GM19452 (cell line): ENCODE measurements at regions not wholly inside any gene's neighbourhood (a gene's known extent, or its start where the extent isn't known, plus 50 kb on each side); places are given as distances from the start of the nearest gene placed in this dataset.
A peak's percentile ranks its signal among the peaks of the same experiment; 100 is the strongest.

Source experiments
- ATAC-seq: cut with Tn5 transposase; IDR thresholded peaks from one replicate; pipeline ENCODE4 v1.9.1; 2021; ENCODE audit not compliant: unreplicated experiment

GRCh38 chr5:118692811-118693342 lies 295.5 kb downstream of the DTWD2 start:
- no peak for ATAC-seq

GRCh38 chr5:118687661-118688621 lies 300.4 kb downstream of the DTWD2 start:
- peak; percentile 66 for ATAC-seq

GRCh38 chr5:118687100-118687499 lies 301.2 kb downstream of the DTWD2 start:
- no peak for ATAC-seq

GRCh38 chr5:118681655-118682054 lies 306.7 kb downstream of the DTWD2 start:
- ATAC-seq, result no peak

- no peak for ATAC-seq
Measured at GRCh38 chr5:118679264-118679940, 308.9 kb downstream of the DTWD2 start.

- ATAC-seq, result no peak
Measured at GRCh38 chr5:118678746-118679145, 309.6 kb downstream of the DTWD2 start.

- no peak for ATAC-seq
Measured at GRCh38 chr5:118675247-118675646, 313.1 kb downstream of the DTWD2 start.

GRCh38 chr5:118657576-118657975 lies 330.8 kb downstream of the DTWD2 start:
- ATAC-seq, result no peak

GRCh38 chr5:118653872-118654271 lies 334.5 kb downstream of the DTWD2 start:
- no peak for ATAC-seq

- ATAC-seq, result no peak
Measured at GRCh38 chr5:118653183-118653582, 335.2 kb downstream of the DTWD2 start.

GRCh38 chr5:118651002-118651401 lies 337.3 kb downstream of the DTWD2 start:
- ATAC-seq, result no peak

- ATAC-seq, result no peak
Measured at GRCh38 chr5:118647587-118647986, 340.8 kb downstream of the DTWD2 start.

GRCh38 chr5:118646917-118647316 lies 341.4 kb downstream of the DTWD2 start:
- ATAC-seq, result no peak

- ATAC-seq, result no peak
Measured at GRCh38 chr5:118637947-118638670, 350.2 kb downstream of the DTWD2 start.

- no peak for ATAC-seq
Measured at GRCh38 chr5:118628660-118629354, 359.5 kb downstream of the DTWD2 start.

- no peak for ATAC-seq
Measured at GRCh38 chr5:118620233-118620632, 368.1 kb downstream of the DTWD2 start.

GRCh38 chr5:118619823-118620222 lies 368.5 kb downstream of the DTWD2 start:
- ATAC-seq, result no peak

- no peak for ATAC-seq
Measured at GRCh38 chr5:118616281-118616680, 372.1 kb downstream of the DTWD2 start.

GRCh38 chr5:118614731-118615456 lies 373.5 kb downstream of the DTWD2 start:
- no peak for ATAC-seq
